Umbilical cord (tissue), 1 donor: ENCODE measurements at regions not wholly inside any gene's neighbourhood (a gene's known extent, or its start where the extent isn't known, plus 50 kb on each side); places are given as distances from the start of the nearest gene placed in this dataset.
A peak's percentile ranks its signal among the peaks of the same experiment; 100 is the strongest.
"Not testable (repeated sequence)": the region's sequence is repeated elsewhere in the genome, so short reads cannot be mapped to it uniquely, and the experiment has no call there.

Experiments
- DNase-seq: peaks from one replicate; pipeline ENCODE4 v3.0.0-alpha.2; 2015; ENCODE audit warnings: low spot score

GRCh38 chr3:154902495-154902894 lies 177.6 kb upstream of the MME start:
- not testable (repeated sequence) for DNase-seq

- DNase-seq = peak; percentile 67
Observed at GRCh38 chr3:154901278-154901677, 178.8 kb upstream of the MME start.

- DNase-seq = peak; percentile 2
Observed at GRCh38 chr3:154900816-154901215, 179.3 kb upstream of the MME start.

GRCh38 chr3:154898916-154899315 lies 181.2 kb upstream of the MME start:
- DNase-seq = no peak

- peak; percentile 9 for DNase-seq
Observed at GRCh38 chr3:154898443-154898842, 181.7 kb upstream of the MME start.

- DNase-seq = no peak
Observed at GRCh38 chr3:154893813-154894212, 186.3 kb upstream of the MME start.

- no peak for DNase-seq
Observed at GRCh38 chr3:154889227-154889634, 190.9 kb upstream of the MME start.

GRCh38 chr3:154887869-154888268 lies 192.2 kb upstream of the MME start:
- DNase-seq = no peak

GRCh38 chr3:154886437-154886836 lies 193.7 kb upstream of the MME start:
- peak; percentile 74 for DNase-seq

- DNase-seq = no peak
Observed at GRCh38 chr3:154885418-154885817, 194.7 kb upstream of the MME start.

- DNase-seq = no peak
Observed at GRCh38 chr3:154884952-154885351, 195.2 kb upstream of the MME start.

GRCh38 chr3:154875142-154875541 lies 205.0 kb upstream of the MME start:
- DNase-seq = no peak

GRCh38 chr3:154872696-154873095 lies 207.4 kb upstream of the MME start:
- DNase-seq = peak; percentile 53

GRCh38 chr3:154872074-154872473 lies 208.0 kb upstream of the MME start:
- no peak for DNase-seq

- DNase-seq = no peak
Observed at GRCh38 chr3:154864947-154865346, 215.2 kb upstream of the MME start.

GRCh38 chr3:154862265-154862664 lies 217.9 kb upstream of the MME start:
- DNase-seq = no peak

GRCh38 chr3:154852998-154853397 lies 227.1 kb upstream of the MME start:
- not testable (repeated sequence) for DNase-seq

- no peak for DNase-seq
Observed at GRCh38 chr3:154852515-154852914, 227.6 kb upstream of the MME start.

GRCh38 chr3:154851644-154852043 lies 228.5 kb upstream of the MME start:
- no peak for DNase-seq

GRCh38 chr3:154850921-154851320 lies 229.2 kb upstream of the MME start:
- DNase-seq = no peak

GRCh38 chr3:154849408-154849807 lies 230.7 kb upstream of the MME start:
- no peak for DNase-seq

GRCh38 chr3:154844863-154845262 lies 235.3 kb upstream of the MME start:
- no peak for DNase-seq

- DNase-seq = no peak
Observed at GRCh38 chr3:154843647-154844046, 236.5 kb upstream of the MME start.

- no peak for DNase-seq
Observed at GRCh38 chr3:154842536-154842935, 237.6 kb upstream of the MME start.

GRCh38 chr3:154835639-154836038 lies 244.5 kb upstream of the MME start:
- no peak for DNase-seq
